ENCODE measurements at regions not wholly inside any gene's neighbourhood (a gene's known extent, or its start where the extent isn't known, plus 50 kb on each side); places are given as distances from the start of the nearest gene placed in this dataset.
"Not testable (repeated sequence)": the region's sequence is repeated elsewhere in the genome, so short reads cannot be mapped to it uniquely, and the experiment has no call there.

DNA sequence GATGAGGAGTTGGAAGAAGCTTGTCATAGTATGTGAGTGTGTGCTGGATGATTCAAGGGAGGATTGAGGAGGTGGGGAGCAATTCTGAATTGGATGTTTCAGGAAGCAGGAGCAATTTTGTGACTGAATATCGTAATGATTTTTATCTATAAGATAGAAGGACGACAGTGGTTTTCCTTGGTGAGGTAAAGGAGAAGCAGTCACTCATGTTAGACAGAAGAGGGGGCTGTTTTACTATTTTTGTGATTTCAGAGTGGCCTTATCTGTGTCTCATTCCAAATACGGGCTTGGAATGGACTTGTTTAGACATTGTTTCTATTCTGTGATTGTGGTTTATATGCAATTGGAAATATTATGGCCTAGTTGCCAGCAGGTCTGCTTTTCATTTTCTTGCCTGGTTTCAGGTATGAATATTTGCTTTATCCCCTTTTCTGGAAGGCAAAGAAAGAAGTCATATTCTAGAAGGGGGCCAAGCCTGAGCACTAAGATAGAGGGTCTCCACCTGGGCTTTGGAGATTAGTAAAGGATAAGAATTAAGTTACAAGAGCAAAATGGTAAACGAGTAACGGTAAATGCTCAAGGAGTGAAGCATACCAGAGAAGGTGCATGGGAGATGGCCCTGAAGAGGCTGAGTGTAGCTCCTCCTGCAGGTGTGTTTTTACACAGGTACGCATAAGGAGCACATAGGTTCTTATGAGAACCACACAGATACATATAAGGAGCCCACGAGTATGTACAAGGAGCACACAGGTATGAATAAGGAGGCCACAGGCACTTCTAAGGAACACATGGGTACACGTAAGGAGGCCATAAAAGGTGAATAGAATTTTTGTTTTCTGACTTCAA lies 124.6 kb upstream of the KCNAB1 start:
- DNase-seq: no peak

DNA sequence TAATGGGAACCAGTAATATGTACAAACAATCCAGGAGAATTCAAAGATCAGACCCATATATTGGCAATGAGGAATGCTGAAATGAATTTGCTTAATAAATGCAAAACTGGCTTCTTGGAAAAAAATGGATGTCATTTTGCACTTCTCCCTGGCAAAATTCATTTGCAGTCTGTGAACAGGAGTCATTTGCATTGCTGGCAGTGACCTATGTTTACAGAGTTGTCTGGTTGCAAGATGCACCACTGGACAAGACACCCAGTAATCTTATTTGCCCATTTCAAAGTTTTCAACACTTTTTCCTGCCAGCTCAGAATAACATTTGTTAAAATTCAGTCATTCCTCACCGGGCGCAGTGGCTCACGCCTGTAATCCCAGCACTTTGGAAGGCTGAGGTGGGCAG lies 123.5 kb upstream of the KCNAB1 start:
- DNase-seq: no peak

DNA sequence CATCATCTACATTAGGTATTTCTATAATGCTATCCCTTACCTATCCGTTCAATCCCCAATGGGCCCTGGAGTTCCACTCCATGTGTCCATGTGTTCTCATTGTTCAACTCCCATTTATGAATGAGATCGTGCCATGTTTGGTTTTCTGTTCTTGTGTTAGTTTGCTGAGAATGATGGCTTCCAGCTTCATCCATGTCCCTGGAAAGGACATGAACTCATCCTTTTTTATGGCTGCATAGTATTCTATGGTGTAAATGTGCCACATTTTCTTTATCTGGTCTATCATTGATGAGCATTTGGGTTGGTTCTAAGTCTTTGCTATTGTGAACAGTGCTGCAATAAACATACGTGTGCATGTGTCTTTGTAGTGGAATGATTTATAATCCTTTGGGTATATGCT lies 122.2 kb upstream of the KCNAB1 start:
- not testable (repeated sequence) for DNase-seq

DNA sequence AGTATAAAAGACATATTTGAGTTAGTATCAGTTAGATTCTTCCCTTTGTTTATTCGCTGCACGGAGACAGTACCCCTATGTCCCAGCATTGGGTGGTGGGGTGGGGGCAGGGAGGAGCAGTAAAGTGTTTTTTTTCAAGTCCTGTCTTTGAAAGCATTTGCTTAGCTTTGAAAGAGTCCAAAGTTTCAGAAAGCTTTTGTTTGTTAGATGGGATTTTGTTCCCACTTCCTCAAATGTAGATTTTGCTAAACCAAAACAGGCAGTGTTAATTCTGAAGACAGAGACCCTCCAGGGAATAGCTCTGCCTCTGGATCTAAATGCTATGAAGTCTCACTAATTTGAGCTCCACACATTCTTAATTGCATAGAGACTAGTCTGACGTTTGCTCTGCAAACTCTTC lies 114.6 kb upstream of the KCNAB1 start:
- no peak for DNase-seq

DNA sequence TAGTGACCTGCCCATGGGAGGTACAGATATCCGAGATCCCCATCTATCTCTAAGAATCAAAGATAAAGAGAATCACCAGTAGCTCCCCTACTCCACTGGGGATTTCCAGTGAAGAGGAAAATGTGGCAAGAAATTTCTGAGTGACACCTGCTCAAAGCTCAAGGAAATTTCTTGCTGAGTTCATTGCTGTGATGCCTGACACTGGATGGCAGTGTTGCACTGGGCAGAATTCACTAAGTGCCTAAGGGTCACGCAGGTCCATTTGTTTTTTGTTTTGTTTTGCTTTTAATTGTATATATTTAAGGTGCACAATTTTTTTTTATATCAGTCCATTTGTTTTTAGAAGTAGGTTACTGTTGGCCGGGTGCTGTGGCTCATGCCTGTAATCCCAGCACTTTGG lies 109.5 kb upstream of the KCNAB1 start:
- no peak for DNase-seq

DNA sequence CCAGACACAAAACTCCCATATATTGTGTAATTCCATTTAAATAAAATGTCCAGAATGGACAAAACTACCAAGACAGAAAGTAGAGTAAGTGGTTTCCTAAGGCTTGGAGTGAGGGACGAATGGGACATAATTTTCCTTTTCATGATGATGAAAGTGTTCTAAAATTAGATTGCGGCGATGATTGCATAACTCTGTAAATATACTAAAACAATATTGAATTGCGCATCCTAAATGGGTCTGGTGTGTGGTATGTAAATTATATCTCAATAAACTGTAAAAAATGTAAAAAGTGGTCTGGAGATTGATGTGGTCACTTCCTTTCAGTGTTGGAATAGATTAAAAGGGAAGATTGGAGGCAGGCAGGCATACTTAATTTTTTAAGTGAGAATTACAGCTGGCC lies 105.9 kb upstream of the KCNAB1 start:
- DNase-seq: no peak

DNA sequence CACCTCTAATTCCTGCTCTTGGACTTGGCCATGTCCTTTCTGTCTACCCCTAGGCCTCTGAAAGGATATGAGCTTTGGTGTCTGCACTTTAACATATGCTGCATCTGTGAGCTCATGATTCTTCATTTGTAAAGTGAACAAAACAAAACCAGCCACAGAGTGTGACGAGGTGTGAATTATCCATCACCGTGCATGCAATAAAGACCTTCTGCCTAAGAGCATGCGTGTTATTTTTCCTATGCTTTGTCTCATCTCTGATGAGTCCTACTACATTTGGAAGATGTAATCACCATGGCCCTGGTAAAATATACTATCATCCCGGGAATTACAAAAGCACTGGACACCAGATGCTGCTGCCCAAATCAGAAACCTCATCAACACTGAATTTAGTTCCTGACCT lies 103.5 kb upstream of the KCNAB1 start:
- no peak for DNase-seq

DNA sequence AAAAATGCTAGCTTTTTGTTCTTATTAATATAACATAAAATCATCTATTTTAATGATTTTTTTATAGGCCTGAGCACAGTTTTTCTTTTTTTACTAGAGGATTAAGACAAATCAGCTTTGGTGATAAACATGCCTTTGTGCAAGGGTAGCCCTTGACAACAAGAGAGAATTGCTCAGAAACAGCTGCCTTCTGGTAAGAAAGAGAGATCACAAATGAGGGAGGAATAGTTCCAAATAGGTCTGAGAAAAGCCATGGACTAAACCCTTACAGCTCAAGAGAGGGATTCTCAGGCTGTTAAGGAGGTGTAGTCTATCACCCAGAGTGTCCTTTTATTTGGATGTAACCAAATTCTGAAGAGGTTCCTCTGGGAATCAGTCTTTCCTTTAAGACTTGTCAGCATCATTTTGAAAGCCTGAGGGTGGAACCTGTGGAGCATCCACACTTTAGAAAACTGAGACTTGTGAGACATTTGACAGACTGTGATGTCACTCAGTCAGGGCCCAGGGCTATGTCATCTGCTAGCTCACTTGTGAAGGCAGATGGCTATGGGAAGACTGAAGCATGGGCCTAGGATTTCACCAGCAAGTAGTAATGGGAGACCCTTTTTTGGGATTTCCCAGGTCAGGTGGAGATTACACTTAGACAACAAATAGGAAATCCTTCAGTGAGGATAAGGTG lies 102.9 kb upstream of the KCNAB1 start:
- DNase-seq: no peak

DNA sequence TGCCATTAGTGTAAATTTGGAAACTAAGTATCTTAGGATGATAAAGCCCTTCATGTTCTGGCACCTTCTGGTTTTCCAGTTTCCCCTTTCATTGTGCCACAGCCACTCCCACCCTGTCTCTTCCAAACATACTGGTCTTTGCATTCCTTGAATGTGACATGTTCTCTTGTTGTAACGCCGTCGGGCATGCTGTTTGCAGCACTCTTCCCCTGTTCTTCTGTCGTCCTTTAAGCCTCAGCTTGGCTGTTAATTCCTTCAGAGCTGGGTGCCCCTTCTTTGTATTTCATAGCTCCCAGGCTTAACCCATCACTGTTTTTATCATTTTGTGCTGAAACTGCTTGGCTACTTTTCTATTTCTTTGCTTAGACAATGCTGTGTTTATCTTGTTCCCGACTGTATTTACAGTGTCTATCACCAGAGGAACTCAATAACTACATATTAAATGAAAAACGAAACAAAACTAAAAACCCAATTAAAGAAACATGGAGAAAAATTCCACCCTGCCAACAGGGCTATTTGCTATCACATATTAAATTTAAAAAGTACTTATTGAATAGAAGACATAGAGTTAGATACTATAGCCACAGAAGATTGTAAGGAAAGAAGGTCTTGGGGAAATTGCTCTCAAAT lies 95.4 kb upstream of the KCNAB1 start:
- no peak for DNase-seq

DNA sequence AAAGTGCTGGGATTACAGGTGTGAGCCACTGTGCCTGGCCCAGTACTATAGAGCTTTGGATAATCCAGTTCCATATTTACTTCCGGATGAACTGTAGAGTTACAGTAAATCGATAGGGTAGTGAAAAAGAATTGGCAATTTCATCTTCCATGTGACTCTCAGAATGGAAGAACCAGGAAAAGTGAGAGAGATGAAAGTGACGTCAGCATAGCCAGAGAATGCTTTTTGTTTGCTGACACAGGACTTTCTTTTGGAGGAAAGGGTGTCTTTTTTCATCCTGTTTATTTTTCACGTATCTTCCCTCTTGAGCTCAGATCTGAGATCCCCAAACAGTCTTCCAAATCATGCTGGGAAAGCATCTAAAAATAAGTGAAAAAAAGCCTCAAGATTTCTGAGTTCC lies 91.2 kb upstream of the KCNAB1 start:
- DNase-seq: no peak

DNA sequence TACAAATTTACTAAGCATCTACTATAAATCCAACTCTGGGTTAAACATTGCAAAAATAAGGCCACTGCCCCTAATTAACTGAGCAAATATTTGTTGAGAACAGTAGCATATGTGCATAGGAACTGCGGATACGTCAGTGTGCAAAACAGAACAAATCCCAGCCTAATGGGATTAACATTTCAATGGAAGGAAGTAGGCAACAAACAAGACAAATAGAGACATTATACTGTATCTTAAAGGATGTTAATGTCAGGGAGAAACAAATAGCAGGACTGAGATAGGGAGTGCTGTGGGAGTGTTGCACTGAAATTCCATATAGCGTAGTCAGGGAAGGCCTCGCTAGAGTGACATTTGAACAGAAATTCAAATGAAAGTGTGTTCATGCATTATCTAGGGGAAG lies 89.7 kb upstream of the KCNAB1 start:
- DNase-seq: no peak

DNA sequence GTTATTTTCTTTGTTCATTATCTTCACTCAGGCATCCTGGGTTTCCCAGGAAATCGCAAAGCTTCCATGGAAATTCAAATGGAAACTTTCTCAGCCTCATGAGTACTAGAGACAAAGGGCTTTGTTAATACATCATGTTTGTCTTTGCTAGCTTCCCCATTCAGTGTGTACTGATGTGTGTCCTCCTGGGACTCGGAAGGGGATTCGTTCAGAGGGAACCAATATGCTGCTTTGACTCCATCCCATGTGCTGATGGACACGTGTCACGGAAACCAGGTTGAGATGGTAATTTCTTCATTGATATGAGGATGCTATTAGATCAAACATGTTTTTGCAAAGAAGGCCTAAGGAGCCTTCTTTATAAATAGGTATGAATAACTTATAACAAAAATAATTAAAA lies 87.0 kb upstream of the KCNAB1 start:
- DNase-seq: no peak

DNA sequence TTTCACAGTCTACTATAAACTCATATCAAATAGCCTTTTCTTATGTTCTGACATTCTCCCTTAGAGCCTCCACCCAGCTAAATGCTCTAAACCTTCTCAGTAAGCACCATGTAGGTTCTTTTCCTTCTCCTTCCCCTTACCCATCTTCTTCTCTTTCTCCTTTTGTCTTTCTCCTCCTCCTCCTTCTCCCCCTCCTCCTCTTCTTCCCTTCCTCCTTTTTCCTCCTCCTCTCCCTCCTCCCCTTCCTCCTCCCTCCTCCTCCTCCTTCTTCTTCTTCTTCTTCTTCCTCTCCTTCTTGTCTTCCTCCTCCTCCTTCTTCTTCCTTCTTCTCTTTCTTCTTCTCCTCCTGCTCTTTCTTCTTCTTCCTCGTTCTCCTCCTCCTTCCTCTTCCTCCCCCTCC lies 85.2 kb upstream of the KCNAB1 start:
- DNase-seq: no peak

DNA sequence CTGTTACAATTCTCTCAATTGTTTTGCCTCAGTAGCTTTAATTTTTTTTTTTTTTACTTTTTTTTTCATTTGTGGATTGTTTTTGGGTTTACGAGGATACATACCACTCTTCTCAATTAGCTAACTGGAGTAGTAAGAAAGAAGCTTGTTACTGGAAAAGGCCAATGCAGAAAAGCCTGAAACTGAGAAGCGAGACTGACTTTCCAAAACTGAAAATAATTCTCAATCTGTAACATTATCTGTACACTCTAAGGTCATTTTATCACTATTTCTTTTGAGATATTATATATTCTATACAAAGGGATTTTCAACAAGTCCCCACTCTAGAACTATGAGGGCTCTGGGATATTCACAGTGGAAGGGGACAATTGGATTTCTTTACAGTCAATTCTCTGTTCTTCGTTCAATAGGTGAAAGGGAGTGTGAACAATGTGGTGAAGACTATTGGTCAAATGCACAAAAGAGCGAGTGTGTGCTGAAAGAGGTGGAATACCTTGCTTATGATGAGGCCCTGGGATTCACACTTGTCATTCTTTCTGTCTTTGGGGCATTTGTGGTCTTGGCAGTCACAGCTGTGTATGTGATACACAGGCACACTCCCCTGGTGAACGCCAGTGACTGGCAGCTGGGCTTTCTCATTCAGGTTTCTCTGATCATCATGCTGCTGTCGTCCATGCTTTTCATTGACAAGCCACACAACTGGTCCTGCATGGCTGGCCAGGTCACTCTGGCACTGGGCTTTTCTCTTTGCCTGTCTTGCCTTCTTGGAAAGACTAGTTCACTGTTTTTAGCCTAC lies 83.9 kb upstream of the KCNAB1 start:
- no peak for DNase-seq

DNA sequence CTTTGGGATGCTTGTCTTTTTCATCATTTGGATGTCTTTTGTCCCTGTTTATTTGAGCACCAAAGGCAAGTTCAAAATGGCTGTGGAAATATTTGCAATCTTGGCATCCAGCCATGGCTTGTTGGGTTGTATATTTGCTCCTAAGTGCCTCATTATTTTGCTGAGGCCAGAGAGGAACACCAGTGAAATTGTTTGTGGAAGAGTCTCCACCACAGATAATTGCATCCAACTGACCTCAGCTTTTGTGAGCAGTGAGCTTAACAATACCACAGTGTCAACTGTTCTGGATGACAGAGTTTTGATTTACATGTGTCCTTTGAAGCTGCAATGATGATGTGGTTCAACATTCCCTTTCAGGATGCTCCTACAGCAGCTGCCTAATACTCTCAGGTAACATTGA lies 83.0 kb upstream of the KCNAB1 start:
- DNase-seq: no peak

DNA sequence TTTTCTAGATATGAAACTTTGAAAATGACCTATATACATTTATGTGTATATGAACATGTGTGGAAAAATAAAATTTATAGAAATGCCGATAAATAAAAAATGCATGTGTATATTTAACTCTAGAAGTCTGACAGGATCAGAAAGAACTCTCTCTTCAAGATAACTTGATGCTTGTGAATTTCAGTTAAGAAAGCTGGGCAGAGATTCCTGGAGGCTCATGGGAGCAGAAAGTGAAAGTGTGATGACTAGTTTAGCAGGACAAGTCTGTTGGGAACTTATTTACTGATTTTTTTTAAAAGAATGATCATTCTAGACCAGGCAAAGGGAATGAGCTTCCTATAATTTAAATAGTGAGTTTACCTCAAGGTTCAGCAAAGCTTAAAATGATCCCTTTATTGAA lies 81.5 kb upstream of the KCNAB1 start:
- no peak for DNase-seq

DNA sequence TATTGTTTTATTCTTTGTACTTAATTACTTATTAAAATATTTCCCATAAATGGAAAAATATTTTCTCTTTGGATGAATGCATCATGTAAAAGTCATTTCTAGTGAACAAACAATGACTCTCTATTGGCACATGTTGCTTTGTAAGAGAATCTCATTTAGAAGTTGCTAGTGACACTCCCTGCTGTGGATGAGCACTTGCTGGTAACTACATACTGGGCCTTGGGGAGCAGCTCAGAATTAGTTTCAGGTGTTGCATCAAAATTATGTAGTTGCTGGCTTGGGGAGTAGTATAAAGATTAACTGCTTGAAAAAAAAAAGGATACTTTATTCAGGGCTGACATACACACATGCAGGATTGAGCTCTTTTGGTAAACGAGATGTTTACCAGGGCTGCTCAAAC lies 80.3 kb upstream of the KCNAB1 start:
- no peak for DNase-seq

DNA sequence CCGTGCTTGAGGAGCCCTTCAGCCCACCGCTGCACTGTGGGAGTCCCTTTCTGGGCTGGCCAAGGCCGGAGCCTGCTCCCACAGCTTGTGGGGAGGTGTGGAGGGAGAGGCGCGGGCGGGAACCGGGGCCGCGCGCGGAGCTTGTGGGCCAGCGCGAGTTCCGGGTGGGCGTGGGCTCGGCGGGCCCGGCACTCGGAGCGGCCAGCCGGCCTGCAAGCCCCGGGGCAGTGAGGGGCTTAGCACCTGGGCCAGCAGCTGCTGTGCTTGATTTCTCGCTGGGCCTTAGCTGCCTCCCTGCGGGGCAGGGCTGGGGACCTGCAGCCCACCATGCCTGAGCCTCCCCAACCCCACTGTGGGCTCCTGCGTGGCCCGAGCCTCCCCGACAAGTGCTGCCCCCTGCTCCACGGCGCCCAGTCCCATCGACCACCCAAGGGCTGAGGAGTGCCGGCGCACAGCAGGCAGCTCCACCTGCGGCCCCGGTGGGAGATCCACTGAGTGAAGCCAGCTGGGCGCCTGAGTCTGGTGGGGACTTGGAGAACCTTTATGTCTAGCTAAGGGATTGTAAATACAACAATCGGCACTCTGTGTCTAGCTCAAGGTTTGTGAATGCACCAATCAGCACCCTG lies 79.0 kb upstream of the KCNAB1 start:
- not testable (repeated sequence) for DNase-seq

DNA sequence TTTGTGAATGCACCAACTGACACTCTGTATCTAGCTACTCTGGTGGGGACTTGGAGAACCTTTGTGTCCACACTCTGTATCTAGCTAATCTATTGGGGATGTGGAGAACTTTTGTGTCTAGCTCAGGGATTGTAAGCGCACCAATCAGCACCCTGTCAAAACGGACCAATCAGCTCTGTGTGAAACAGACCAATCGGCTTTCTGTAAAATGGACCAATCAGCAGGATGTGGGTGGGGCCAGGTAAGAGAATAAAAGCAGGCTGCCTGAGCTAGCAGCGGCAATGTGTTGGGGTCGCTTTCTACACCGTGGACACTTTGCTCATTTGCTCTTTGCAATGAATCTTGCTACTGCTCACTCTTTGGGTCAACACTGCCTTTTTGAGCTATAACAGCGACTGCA lies 78.5 kb upstream of the KCNAB1 start:
- DNase-seq: not testable (repeated sequence)

DNA sequence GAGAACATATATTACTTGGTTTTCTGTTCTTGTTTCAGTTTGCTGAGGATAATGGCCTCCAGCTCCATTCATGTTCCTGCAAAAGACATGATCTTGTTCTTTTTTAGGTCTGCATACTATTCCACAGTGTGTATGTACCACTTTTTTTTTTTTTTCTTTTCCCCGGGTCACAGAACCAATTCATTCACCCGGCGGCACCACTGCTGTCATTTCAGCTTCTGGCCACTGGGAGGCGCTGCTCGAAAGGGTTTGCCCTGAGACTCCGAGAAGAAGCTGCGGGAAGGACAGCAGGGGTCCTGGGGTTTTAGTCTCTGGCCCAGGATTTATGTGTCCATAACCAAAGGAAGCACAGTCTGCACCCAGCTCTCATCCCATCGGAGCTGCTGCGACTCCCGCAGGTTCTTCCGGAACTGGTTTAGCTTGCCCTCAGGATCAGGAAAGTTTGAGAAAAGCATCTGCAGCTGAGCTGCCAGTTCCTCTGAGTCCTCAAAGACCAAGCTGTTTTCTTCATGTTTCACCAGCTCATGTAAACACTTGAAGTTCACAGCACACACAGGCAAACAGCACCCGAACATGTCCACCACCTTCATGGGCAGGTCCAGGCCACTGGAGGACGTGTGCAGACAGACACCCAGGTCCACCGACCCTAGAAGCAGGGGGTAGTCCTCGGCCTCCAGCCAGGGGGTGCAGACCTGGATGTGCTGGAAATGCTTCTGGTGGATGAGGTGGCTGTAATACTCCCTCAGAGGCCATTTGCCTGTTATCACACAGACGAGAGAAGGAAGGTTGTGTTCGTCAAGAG lies 76.3 kb upstream of the KCNAB1 start:
- peak; percentile 19 for DNase-seq

DNA sequence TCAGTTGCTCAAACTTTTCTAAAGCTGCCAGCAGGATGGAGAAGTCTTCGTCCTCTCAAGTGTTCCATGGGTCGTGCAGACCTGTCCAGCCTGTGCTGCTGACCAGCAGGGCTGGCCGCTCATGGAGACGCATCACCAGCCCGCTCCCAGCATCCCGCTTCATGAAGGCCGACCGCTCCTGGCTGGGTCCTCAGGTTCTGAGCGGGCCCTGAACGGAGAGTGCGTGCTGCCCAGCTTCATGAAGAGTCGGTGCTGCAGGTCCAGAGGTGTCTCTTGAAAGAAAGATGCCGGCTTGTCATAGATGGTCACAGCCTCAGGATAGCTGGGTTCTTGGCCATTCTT lies 75.8 kb upstream of the KCNAB1 start:
- DNase-seq: no peak

DNA sequence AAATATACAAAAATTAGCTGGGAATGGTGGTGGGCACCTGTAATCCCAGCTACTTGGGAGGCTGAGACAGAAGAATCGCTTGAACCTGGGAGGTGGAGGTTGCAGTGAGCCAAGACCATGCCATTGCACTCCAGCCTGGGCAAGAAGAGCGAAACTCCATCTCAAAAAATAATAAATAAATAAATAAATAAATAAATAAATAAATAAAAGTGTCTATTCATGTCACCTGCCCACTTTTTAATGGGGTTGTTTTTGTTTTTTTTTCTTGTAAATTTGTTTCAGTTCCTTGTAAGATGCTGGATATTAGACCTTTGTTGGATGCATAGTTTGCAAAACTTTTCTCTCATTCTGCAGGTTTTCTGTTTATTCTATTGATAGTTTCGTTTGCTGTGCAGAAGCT lies 71.9 kb upstream of the KCNAB1 start:
- not testable (repeated sequence) for DNase-seq

All from effector CD4-positive, alpha-beta T cell (primary cell).